ENCODE measurements at regions not wholly inside any gene's neighbourhood (a gene's known extent, or its start where the extent isn't known, plus 50 kb on each side); places are given as distances from the start of the nearest gene placed in this dataset.

GRCh38 chr9:91485006-91485405, 61.4 kb upstream of the NFIL3 start:
- no peak overlapping the region for H3K14ac ChIP-seq (ENCODE audit: insufficient read length)
- no peak overlapping the region for H3K4me3 ChIP-seq (ENCODE audit: extremely low read depth in 1 of 4, insufficient read depth in 2 of 4, low read depth in 3 of 4, low read length in 4 of 4)
- no peak overlapping the region for H2BK120ac ChIP-seq (replicated peaks; ENCODE audit: low read depth, low read length)
- H2BK15ac ChIP-seq (ENCODE audit: low read length) = no peak overlapping the region
- H3K4ac ChIP-seq (replicated peaks; ENCODE audit: insufficient read length, low read depth, low read length) = no peak overlapping the region
- no peak overlapping the region for H4K5ac ChIP-seq (ENCODE audit: insufficient read length, low read depth, low read length)
- DNase-seq (ENCODE audit: low read depth in 1 of 2, low spot score in 2 of 2) (no peak), FAIRE-seq (no peak)
- H2BK20ac ChIP-seq (ENCODE audit: low read length) = no peak overlapping the region
- H4K20me1 ChIP-seq (replicated peaks in 1 of 2; ENCODE audit: control insufficient read depth in 1 of 2, insufficient read depth in 2 of 2, low read length in 2 of 2) = no peaks in the 10 kb centered on the region
- no peak overlapping the region for H4K91ac ChIP-seq (replicated peaks; ENCODE audit: insufficient read length, low read length)
- H2BK12ac ChIP-seq (ENCODE audit: low read depth, low read length) = no peak overlapping the region
- no peak for TF ChIP-seq BACH1 (IDR thresholded peaks at IDR 0.05; ENCODE audit: low read length)
- TF ChIP-seq RFX5 (IDR thresholded peaks at IDR 0.05; ENCODE audit: borderline replicate concordance, low read depth, low read length) = no peak
- TF ChIP-seq SP2 (IDR thresholded peaks at IDR 0.05; ENCODE audit: low read length) = no peak
- no peak for TF ChIP-seq EGR1 (IDR thresholded peaks at IDR 0.05; ENCODE audit: borderline replicate concordance, low read depth, low read length)
- no peak for TF ChIP-seq YY1 (IDR thresholded peaks at IDR 0.05; ENCODE audit: low read depth, low read length)
- no peak for TF ChIP-seq GABPA (IDR thresholded peaks at IDR 0.05; ENCODE audit: borderline replicate concordance, insufficient read depth, low read length)
- TF ChIP-seq CBX8 (IDR thresholded peaks at IDR 0.05; ENCODE audit: borderline replicate concordance, low read depth, low read length) = no peak
- TF ChIP-seq EP300 (IDR thresholded peaks at IDR 0.05; ENCODE audit: borderline replicate concordance in 1 of 2, low read depth in 2 of 2, low read length in 2 of 2) = no peak
- no peak for TF ChIP-seq CREB1 (IDR thresholded peaks at IDR 0.05)
- TF ChIP-seq CHD2 (IDR thresholded peaks at IDR 0.05; ENCODE audit: low read length) = no peak
- TF ChIP-seq TBP (IDR thresholded peaks at IDR 0.05; ENCODE audit: low read depth, low read length) = no peak
- no peak for TF ChIP-seq PHF8 (conservative IDR thresholded peaks at IDR 0.05; ENCODE audit: low read depth, low read length)
- TF ChIP-seq RXRA (IDR thresholded peaks at IDR 0.05; ENCODE audit: insufficient read depth, low read depth, low read length) = no peak
- no peak for TF ChIP-seq CEBPB (IDR thresholded peaks at IDR 0.05; ENCODE audit: low read depth, low read length)
- no peak for TF ChIP-seq SUZ12 (IDR thresholded peaks at IDR 0.05; ENCODE audit: low read length)
- no peak for TF ChIP-seq SRF (IDR thresholded peaks at IDR 0.05; ENCODE audit: low read depth, low read length)
- no peak for TF ChIP-seq TEAD4 (IDR thresholded peaks at IDR 0.05; ENCODE audit: low read depth, low read length)
- H3K79me2 ChIP-seq (ENCODE audit: control insufficient read depth in 1 of 2, insufficient read depth in 2 of 2, low read length in 2 of 2) = no peaks in the 10 kb centered on the region
- no peak overlapping the region for H2AFZ ChIP-seq (ENCODE audit: low read length)
- ChIA-PET CTCF (ENCODE audit: partially characterized antibody) (no interaction called here), POLR2A (ENCODE audit: partially characterized antibody) (no interaction called here)
- no peak overlapping the region for H2AK5ac ChIP-seq (ENCODE audit: low read depth, low read length)
- no peaks in the 10 kb centered on the region for H3K79me1 ChIP-seq (ENCODE audit: low read depth, low read length)
- H3K18ac ChIP-seq (ENCODE audit: extremely low read depth, low read length) = no peak overlapping the region
- H3K23me2 ChIP-seq (ENCODE audit: low read depth, low read length) = no peaks in the 10 kb centered on the region
- no peak overlapping the region for H2BK5ac ChIP-seq (ENCODE audit: low read depth, low read length)
- H3K4me1 ChIP-seq (replicated peaks in 1 of 4; ENCODE audit: control insufficient read depth in 3 of 4, insufficient read depth in 4 of 4, low read length in 3 of 4) = no peaks in the 10 kb centered on the region
- WGBS, 2 experiments (ENCODE audit: extremely low coverage in 1 of 2, insufficient coverage in 1 of 2, insufficient read length in 1 of 2, insufficient replicate concordance in 2 of 2, low coverage in 1 of 2, low lambda C conversion rate in 2 of 2, missing lambda C conversion rate in 1 of 2) = 94% methylated on average over 5 of the region's 5 CpGs; no CpG with 5 or more reads in 1 of the 2 experiments
- H4K8ac ChIP-seq (ENCODE audit: extremely low read depth, insufficient read depth, low read length) = no peak overlapping the region
- no peak overlapping the region for H3K27ac ChIP-seq (ENCODE audit: low read depth, low read length)
- no peak overlapping the region for H3K23ac ChIP-seq (ENCODE audit: insufficient read length)
- no peaks in the 10 kb centered on the region for H3K27me3 ChIP-seq (replicated peaks in 1 of 4; ENCODE audit: control insufficient read depth in 3 of 4, extremely low read depth in 1 of 4, insufficient read depth in 3 of 4, low read length in 3 of 4)
- no peaks in the 10 kb centered on the region for H3K9me3 ChIP-seq (ENCODE audit: insufficient read depth in 2 of 2, low read depth in 1 of 2, low read length in 1 of 2)
- no peak overlapping the region for H3K9ac ChIP-seq (replicated peaks in 1 of 4; ENCODE audit: extremely low read depth in 1 of 4, low read depth in 3 of 4, low read length in 3 of 4)
- no peak overlapping the region for H3K4me2 ChIP-seq (ENCODE audit: insufficient read depth in 1 of 2, low read depth in 2 of 2, low read length in 2 of 2)
- no peaks in the 10 kb centered on the region for H3K36me3 ChIP-seq (ENCODE audit: control insufficient read depth in 2 of 4, insufficient read depth in 4 of 4, low read length in 3 of 4)
- H3K56ac ChIP-seq (replicated peaks; ENCODE audit: insufficient read length, low read depth, low read length) = no peak overlapping the region

Data from H1 (cell line).